ENCODE measurements at regions not wholly inside any gene's neighbourhood (a gene's known extent, or its start where the extent isn't known, plus 50 kb on each side); places are given as distances from the start of the nearest gene placed in this dataset.

GRCh38 chr18:30860741-30861140 lies 181.8 kb downstream of the DSC3 start:
- TF ChIP-seq CTCF (IDR thresholded peaks at IDR 0.05), result no peak
- no peak for TF ChIP-seq POLR2A (IDR thresholded peaks at IDR 0.05)
- no peak for TF ChIP-seq EP300 (IDR thresholded peaks at IDR 0.05)
